A549 (cell line): ENCODE measurements at regions not wholly inside any gene's neighbourhood (a gene's known extent, or its start where the extent isn't known, plus 50 kb on each side); places are given as distances from the start of the nearest gene placed in this dataset.

Experiments
- CBX2 ChIP-seq: fragments of 200-600 bp; sonication (generic); IDR thresholded peaks from 2 replicates; pipeline ENCODE4 v1.6.1; 2016; ENCODE audit warnings: low read depth, mild to moderate bottlenecking, borderline replicate concordance
- CBX8 ChIP-seq: fragments of 200-600 bp; sonication (generic); IDR thresholded peaks from 2 replicates; pipeline ENCODE4 v1.6.1; 2016
- CHD4 ChIP-seq: fragments of 200-600 bp; sonication (generic); IDR thresholded peaks from 2 replicates; pipeline ENCODE4 v1.6.1; 2016; ENCODE audit warnings: antibody characterized with exemption, mild to moderate bottlenecking, borderline replicate concordance
- FOSL2 ChIP-seq, 2 experiments: fragments of 450-650 bp in 1 of 2; fragments of >200 bp in 1 of 2; sonication (Bioruptor Twin) in 1 of 2; formaldehyde crosslinking; IDR thresholded peaks; 2 replicates each; pipeline versions ENCODE4 v1.5.0 to v1.6.1; 2016 to 2020; ENCODE audit warnings: mild to moderate bottlenecking in 1 of 2, moderate library complexity in 1 of 2
- HES2 ChIP-seq: fragments of >200 bp; sonication (Bioruptor Twin); formaldehyde crosslinking; IDR thresholded peaks from 2 replicates; pipeline ENCODE4 v1.6.1; 2016
- HOXA7 ChIP-seq: fragments of 250-450 bp; sonication (Bioruptor Pico); IDR thresholded peaks from 2 replicates; pipeline ENCODE4 v1.5.0; 2020; ENCODE audit warnings: mild to moderate bottlenecking, moderate library complexity
- NR3C1 ChIP-seq: fragments of >200 bp; sonication (Bioruptor Twin); formaldehyde crosslinking; IDR thresholded peaks from 3 replicates; pipeline ENCODE4 v1.6.1; 2017
- PBX3 ChIP-seq: IDR thresholded peaks from 2 replicates; pipeline ENCODE4 v1.6.1; 2012
- POLR2A ChIP-seq: IDR thresholded peaks from 2 replicates; pipeline ENCODE4 v1.6.1; 2012; ENCODE audit warnings: mild to moderate bottlenecking, low read length
- RFX5 ChIP-seq: fragments of 450-650 bp; IDR thresholded peaks from 2 replicates; pipeline ENCODE4 v1.7.1; 2014; ENCODE audit warnings: antibody characterized with exemption, mild to moderate bottlenecking, moderate library complexity
- TF ChIP-seq, protein P1 (sequence below): fragments of >200 bp; sonication (Bioruptor Twin); formaldehyde crosslinking; IDR thresholded peaks from 3 replicates; pipeline ENCODE4 v1.5.1; 2016
- TF ChIP-seq, protein P2 (sequence below): fragments of 200-600 bp; sonication (generic); IDR thresholded peaks from 2 replicates; pipeline ENCODE4 v1.6.1; 2016; ENCODE audit warnings: antibody characterized with exemption, mild to moderate bottlenecking, moderate library complexity

DNA sequence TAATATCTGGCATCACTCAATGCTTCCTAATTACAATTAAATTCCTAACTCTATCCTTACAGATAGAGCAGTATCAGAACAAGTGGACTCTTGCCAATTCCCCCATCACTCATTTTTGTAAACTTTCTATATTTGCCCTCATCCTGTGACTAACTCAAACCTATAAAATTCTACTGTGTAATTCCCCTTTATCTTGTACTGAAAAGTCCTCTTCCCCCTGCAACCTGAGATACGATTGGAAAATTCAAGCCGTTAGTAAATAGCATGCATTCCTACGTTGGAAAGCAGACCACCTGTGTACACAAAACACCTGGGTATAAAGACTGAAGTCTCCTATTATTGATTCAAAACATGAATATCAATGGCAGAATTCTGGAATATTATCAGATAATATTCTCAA, 70.4 kb upstream of the KCNQ5 start:
- TF ChIP-seq, protein P1, sequence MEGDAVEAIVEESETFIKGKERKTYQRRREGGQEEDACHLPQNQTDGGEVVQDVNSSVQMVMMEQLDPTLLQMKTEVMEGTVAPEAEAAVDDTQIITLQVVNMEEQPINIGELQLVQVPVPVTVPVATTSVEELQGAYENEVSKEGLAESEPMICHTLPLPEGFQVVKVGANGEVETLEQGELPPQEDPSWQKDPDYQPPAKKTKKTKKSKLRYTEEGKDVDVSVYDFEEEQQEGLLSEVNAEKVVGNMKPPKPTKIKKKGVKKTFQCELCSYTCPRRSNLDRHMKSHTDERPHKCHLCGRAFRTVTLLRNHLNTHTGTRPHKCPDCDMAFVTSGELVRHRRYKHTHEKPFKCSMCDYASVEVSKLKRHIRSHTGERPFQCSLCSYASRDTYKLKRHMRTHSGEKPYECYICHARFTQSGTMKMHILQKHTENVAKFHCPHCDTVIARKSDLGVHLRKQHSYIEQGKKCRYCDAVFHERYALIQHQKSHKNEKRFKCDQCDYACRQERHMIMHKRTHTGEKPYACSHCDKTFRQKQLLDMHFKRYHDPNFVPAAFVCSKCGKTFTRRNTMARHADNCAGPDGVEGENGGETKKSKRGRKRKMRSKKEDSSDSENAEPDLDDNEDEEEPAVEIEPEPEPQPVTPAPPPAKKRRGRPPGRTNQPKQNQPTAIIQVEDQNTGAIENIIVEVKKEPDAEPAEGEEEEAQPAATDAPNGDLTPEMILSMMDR, result no peak
- TF ChIP-seq CBX2 (no peak), FOSL2 (IDR thresholded peaks at IDR 0.05) (no peak), FOSL2 (CRISPR knock-in tag; IDR thresholded peaks at IDR 0.05) (no peak), POLR2A (no peak), CBX8 (no peak), RFX5 (no peak), NR3C1 (no peak), HOXA7 (no peak), PBX3 (no peak), HES2 (no peak), CHD4 (no peak)
- TF ChIP-seq, protein P2, sequence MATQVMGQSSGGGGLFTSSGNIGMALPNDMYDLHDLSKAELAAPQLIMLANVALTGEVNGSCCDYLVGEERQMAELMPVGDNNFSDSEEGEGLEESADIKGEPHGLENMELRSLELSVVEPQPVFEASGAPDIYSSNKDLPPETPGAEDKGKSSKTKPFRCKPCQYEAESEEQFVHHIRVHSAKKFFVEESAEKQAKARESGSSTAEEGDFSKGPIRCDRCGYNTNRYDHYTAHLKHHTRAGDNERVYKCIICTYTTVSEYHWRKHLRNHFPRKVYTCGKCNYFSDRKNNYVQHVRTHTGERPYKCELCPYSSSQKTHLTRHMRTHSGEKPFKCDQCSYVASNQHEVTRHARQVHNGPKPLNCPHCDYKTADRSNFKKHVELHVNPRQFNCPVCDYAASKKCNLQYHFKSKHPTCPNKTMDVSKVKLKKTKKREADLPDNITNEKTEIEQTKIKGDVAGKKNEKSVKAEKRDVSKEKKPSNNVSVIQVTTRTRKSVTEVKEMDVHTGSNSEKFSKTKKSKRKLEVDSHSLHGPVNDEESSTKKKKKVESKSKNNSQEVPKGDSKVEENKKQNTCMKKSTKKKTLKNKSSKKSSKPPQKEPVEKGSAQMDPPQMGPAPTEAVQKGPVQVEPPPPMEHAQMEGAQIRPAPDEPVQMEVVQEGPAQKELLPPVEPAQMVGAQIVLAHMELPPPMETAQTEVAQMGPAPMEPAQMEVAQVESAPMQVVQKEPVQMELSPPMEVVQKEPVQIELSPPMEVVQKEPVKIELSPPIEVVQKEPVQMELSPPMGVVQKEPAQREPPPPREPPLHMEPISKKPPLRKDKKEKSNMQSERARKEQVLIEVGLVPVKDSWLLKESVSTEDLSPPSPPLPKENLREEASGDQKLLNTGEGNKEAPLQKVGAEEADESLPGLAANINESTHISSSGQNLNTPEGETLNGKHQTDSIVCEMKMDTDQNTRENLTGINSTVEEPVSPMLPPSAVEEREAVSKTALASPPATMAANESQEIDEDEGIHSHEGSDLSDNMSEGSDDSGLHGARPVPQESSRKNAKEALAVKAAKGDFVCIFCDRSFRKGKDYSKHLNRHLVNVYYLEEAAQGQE, result no peak
